HepG2 (cell line): ENCODE measurements at regions not wholly inside any gene's neighbourhood (a gene's known extent, or its start where the extent isn't known, plus 50 kb on each side); places are given as distances from the start of the nearest gene placed in this dataset.

Experiments used
- ATAC-seq: fragments of 200-7000 bp; cut with Tn5 transposase; 3 replicates; pipeline ENCODE4 v1.9.1; 2020; ENCODE audit warnings: mild to moderate bottlenecking, moderate library complexity
- BruUV-seq: library from RNA; stranded (reverse); fragments of 400-500 nt; replicated peaks from 2 replicates; lab custom pipeline; 2021; lab: Mats Ljungman, UMichigan
- CTCF ChIA-PET: fragments of 300-600 bp; formaldehyde crosslinking; extraction: SDS; loops from one replicate; lab custom pipeline; 2021; ENCODE audit warnings: low total read pairs, inconsistent platforms, low intra/inter-chr PET ratio; lab: Yijun Ruan, JAX
- POLR2A ChIA-PET: fragments of 350-600 bp; sonication (Branson Sonifier 250); formaldehyde crosslinking; loops from one replicate; lab custom pipeline; 2020; ENCODE audit warnings: antibody characterized with exemption, inconsistent platforms; lab: Yijun Ruan, JAX
- DNase-seq: peaks from one replicate; pipeline ENCODE4 v3.0.0-alpha.2; 2015; ENCODE audit warnings: low spot score
- FAIRE-seq: peaks from 3 replicates; lab custom pipeline; 2011; peaks lifted over from hg19 to GRCh38; lab: Jason Lieb, UNC
- H2AFZ ChIP-seq: one replicate; pipeline ENCODE4 v1.6.1; 2011; ENCODE audit warnings: low read length, inconsistent platforms
- H3K27ac ChIP-seq: fragments of 300-600 bp; 3 replicates; pipeline ENCODE4 v1.8.0; 2011; ENCODE audit warnings: mixed run types, mild to moderate bottlenecking, mixed read lengths, low read length, inconsistent platforms; ENCODE audit not compliant: insufficient read depth; ENCODE audit errors: extremely low read length
- H3K27me3 ChIP-seq, 2 experiments: fragments of 200-600 bp in 1 of 2; 2 replicates in 1 of 2; 3 replicates in 1 of 2; pipeline versions ENCODE4 v1.6.0 to v1.8.0; 2011; ENCODE audit warnings: low read length in 2 of 2, mild to moderate bottlenecking in 2 of 2, moderate library complexity in 2 of 2, inconsistent platforms in 1 of 2; ENCODE audit not compliant: insufficient read depth in 2 of 2, control insufficient read depth in 1 of 2
- H3K36me3 ChIP-seq, 2 experiments: fragments of 200-600 bp in 1 of 2; replicated peaks in 1 of 2; 2 replicates in 1 of 2; 3 replicates in 1 of 2; pipeline versions ENCODE4 v1.5.1 to v1.8.0; 2011; ENCODE audit warnings: low read length in 2 of 2, inconsistent platforms in 1 of 2; ENCODE audit not compliant: insufficient read depth in 2 of 2, control insufficient read depth in 1 of 2
- H3K4me1 ChIP-seq: 2 replicates; pipeline ENCODE4 v1.5.1; 2012; ENCODE audit warnings: low read length, inconsistent platforms; ENCODE audit not compliant: insufficient read depth
- H3K4me2 ChIP-seq: 2 replicates; pipeline ENCODE4 v1.6.0; 2011; ENCODE audit warnings: low read depth, low read length, inconsistent platforms
- H3K4me3 ChIP-seq, 3 experiments: fragments of 200-600 bp in 1 of 3; sonication (generic), shearing (Covaris generic) in 1 of 3; replicated peaks in 1 of 3; 2 replicates each; pipeline ENCODE4 v1.5.1; 2011 to 2016; ENCODE audit warnings: low read length in 3 of 3, inconsistent platforms in 2 of 3, low read depth in 2 of 3, mild to moderate bottlenecking in 2 of 3, control low read depth in 1 of 3, mixed read lengths in 1 of 3; ENCODE audit not compliant: insufficient read depth in 1 of 3
- H3K79me2 ChIP-seq: one replicate; pipeline ENCODE4 v1.6.1; 2011; ENCODE audit warnings: low read length, inconsistent platforms; ENCODE audit not compliant: insufficient read depth
- H3K9ac ChIP-seq: 2 replicates; pipeline ENCODE4 v1.6.0; 2011; ENCODE audit warnings: mild to moderate bottlenecking, low read depth, low read length, inconsistent platforms; ENCODE audit not compliant: insufficient read depth
- H3K9me3 ChIP-seq: 2 replicates; pipeline ENCODE4 v1.5.1; 2012; ENCODE audit warnings: mild to moderate bottlenecking, low read length
- H4K20me1 ChIP-seq: 2 replicates; pipeline ENCODE4 v1.6.0; 2011; ENCODE audit warnings: inconsistent platforms, mild to moderate bottlenecking, low read length, moderate library complexity; ENCODE audit not compliant: insufficient read depth
- ATF7 ChIP-seq, 2 experiments: fragments of 450-650 bp in 1 of 2; sonication (generic) in 1 of 2; formaldehyde crosslinking in 1 of 2; IDR thresholded peaks; 2 replicates each; pipeline versions ENCODE4 v1.4.0 to v1.6.1; 2016 to 2020; ENCODE audit warnings: antibody characterized with exemption in 1 of 2, mild to moderate bottlenecking in 1 of 2, missing genetic modification reagents in 1 of 2
- ATF7-NPFF ChIP-seq: sonication (generic); formaldehyde crosslinking; IDR thresholded peaks from 2 replicates; pipeline ENCODE4 v1.8.1; 2023; ENCODE audit warnings: mild to moderate bottlenecking, low read depth, missing genetic modification reagents, moderate library complexity
- CREB1 ChIP-seq, 2 experiments: fragments of 450-650 bp in 1 of 2; IDR thresholded peaks; 2 replicates each; pipeline ENCODE4 v1.6.1; 2016 to 2017; ENCODE audit warnings: control low read depth in 1 of 2, mild to moderate bottlenecking in 1 of 2, missing compliant biosample characterization in 1 of 2, missing genetic modification characterization in 1 of 2
- FOXP1 ChIP-seq, 2 experiments: fragments of 450-650 bp in 1 of 2; IDR thresholded peaks; 2 replicates each; pipeline ENCODE4 v1.6.1; 2017 to 2018; ENCODE audit warnings: antibody characterized with exemption in 1 of 2
- ISX ChIP-seq: sonication (generic); formaldehyde crosslinking; conservative IDR thresholded peaks from 2 replicates; pipeline ENCODE4 v1.5.0; 2020; ENCODE audit warnings: missing genetic modification reagents
- MED8 ChIP-seq: sonication (generic); formaldehyde crosslinking; IDR thresholded peaks from 2 replicates; pipeline ENCODE4 v1.8.1; 2023; ENCODE audit warnings: mild to moderate bottlenecking, missing genetic modification reagents; ENCODE audit not compliant: insufficient replicate concordance
- SATB2 ChIP-seq: sonication (generic); formaldehyde crosslinking; IDR thresholded peaks from 2 replicates; pipeline ENCODE4 v1.5.0; 2020; ENCODE audit warnings: missing genetic modification reagents
- SMYD3 ChIP-seq: sonication (generic); formaldehyde crosslinking; IDR thresholded peaks from 2 replicates; pipeline ENCODE4 v1.8.1; 2023; ENCODE audit warnings: mild to moderate bottlenecking, missing genetic modification reagents
- ZFP62 ChIP-seq: sonication (generic); formaldehyde crosslinking; IDR thresholded peaks from 2 replicates; pipeline ENCODE4 v1.4.0; 2020; ENCODE audit warnings: missing genetic modification reagents
- ZNF451 ChIP-seq: sonication (generic); formaldehyde crosslinking; IDR thresholded peaks from 2 replicates; pipeline ENCODE4 v1.5.0; 2020; ENCODE audit warnings: mild to moderate bottlenecking, missing genetic modification reagents
- ZNF615 ChIP-seq: sonication (generic); formaldehyde crosslinking; IDR thresholded peaks from 2 replicates; pipeline ENCODE4 v1.5.0; 2020; ENCODE audit warnings: mild to moderate bottlenecking, missing genetic modification reagents, borderline replicate concordance
- ZNF891 ChIP-seq: sonication (generic); formaldehyde crosslinking; IDR thresholded peaks from 2 replicates; pipeline ENCODE4 v1.5.0; 2020; ENCODE audit warnings: mild to moderate bottlenecking, missing genetic modification reagents
- ZSCAN12 ChIP-seq: sonication (generic); formaldehyde crosslinking; IDR thresholded peaks from 2 replicates; pipeline ENCODE4 v1.9.0; 2021; ENCODE audit warnings: mild to moderate bottlenecking, missing genetic modification reagents
- WGBS: methylation state at CpG from one replicate; pipeline ENCODE4 v1.1.6; 2017; ENCODE audit warnings: low lambda C conversion rate; 5-methylcytosine and 5-hydroxymethylcytosine counted together
- in situ Hi-C: cut with HindIII; loops from 2 replicates; pipeline ENCODE4 v1.10.0; 2017; ENCODE audit warnings: low pct_unique_long_range_greater_than_20kb; ENCODE audit not compliant: extremely low pct_ligation_motif_present
- intact Hi-C: fragments of 100-400 bp; cut with micrococcal nuclease; formaldehyde crosslinking; loops from one replicate; pipeline ENCODE4 v1.10.0; 2022; ENCODE audit not compliant: unreplicated experiment
- TF ChIP-seq, protein P1 (sequence below): sonication (generic); formaldehyde crosslinking; IDR thresholded peaks from 2 replicates; pipeline ENCODE4 v1.8.1; 2022; ENCODE audit warnings: low read depth, mild to moderate bottlenecking, missing genetic modification reagents
- TF ChIP-seq, protein P2 (sequence below): sonication (generic); formaldehyde crosslinking; conservative IDR thresholded peaks from 2 replicates; pipeline ENCODE4 v1.4.0; 2020; ENCODE audit warnings: missing genetic modification reagents
- TF ChIP-seq, protein P3 (sequence below): sonication (generic); formaldehyde crosslinking; IDR thresholded peaks from 2 replicates; pipeline ENCODE4 v1.4.0; 2020; ENCODE audit warnings: missing genetic modification reagents

DNA sequence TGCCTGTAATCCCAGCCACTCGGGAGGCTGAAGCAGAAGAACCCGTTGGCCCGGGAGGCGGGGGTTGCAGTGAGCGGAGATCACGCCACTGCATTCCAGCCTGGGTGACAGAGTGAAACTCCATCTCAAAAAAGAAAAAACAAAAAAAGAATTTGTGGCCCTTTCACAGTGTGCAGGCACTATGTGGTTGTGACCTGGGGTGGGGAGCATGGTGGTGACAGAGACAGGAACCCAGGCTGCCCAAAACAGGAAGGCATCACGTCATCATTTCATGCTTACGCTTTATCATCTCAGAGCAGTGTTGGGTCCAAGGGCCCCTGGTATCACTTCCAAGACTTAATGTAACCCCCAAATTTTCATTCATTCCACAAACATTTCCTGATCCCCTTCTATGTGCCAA, 175.7 kb upstream of the GSC start:
- 20% methylated on average over 8 of the region's 8 CpGs for WGBS

DNA sequence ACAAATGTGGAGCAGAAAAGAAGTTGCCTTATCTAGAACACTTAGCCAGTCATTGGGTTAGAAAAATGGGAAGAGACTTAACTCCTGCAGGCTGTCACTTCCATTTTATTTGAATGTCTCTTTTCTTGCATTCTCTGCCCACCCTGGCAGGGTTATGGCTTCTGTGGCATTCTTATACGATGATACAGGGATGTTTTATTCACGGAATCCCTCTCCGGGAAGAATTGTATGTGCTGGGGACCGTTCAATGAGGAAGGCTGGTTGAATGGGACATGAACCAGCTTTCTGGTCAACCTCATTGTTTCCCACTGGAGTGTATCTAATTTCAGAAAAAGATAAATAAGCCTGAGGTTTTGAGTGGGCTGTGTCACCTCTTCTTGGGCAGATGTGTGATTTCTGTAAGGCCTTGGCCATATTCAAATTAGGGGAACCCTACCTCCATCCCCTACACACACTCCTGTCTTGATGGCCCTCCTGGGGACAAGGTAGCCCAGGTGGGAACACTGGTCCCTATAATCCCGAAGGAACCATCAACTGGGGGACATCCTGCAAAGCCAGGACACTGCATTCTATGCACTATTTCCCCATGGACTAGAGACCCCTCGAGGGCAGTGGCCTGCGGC, 174.8 kb upstream of the GSC start:
- Histone ChIP-seq H3K4me2 (no peak overlapping the region), H3K4me1 (no peaks in the 10 kb centered on the region), H3K9me3 (no peaks in the 10 kb centered on the region), H3K36me3 (no peaks in the 10 kb centered on the region), H2AFZ (no peak overlapping the region), H3K27ac (no peak overlapping the region), H3K27me3 (peaks cover 2 to 19% of the 10 kb centered on the region in 2 experiments; a peak in 3 of 5 replicates), H3K9ac (no peak overlapping the region), H3K4me3 (no peak overlapping the region), H3K79me2 (no peaks in the 10 kb centered on the region), H4K20me1 (no peaks in the 10 kb centered on the region)
- no TSS peak for BruUV-seq
- FAIRE-seq: no peak
- intact Hi-C loops: no loop called here
- no peak for ATAC-seq
- in situ Hi-C loops: no loop called here
- CTCF ChIA-PET: no interaction called here
- POLR2A ChIA-PET: no interaction called here
- DNase-seq: no peak
- WGBS: 9% methylated on average over 7 of the region's 7 CpGs
- TF ChIP-seq ZNF451 (CRISPR knock-in tag) (no peak), MED8 (CRISPR knock-in tag) (no peak), ZNF615 (CRISPR knock-in tag) (no peak), SMYD3 (CRISPR knock-in tag) (no peak), ISX (CRISPR knock-in tag) (no peak), ZSCAN12 (no peak), SATB2 (CRISPR knock-in tag) (no peak), ZNF891 (CRISPR knock-in tag) (no peak)
- TF ChIP-seq, protein P1, sequence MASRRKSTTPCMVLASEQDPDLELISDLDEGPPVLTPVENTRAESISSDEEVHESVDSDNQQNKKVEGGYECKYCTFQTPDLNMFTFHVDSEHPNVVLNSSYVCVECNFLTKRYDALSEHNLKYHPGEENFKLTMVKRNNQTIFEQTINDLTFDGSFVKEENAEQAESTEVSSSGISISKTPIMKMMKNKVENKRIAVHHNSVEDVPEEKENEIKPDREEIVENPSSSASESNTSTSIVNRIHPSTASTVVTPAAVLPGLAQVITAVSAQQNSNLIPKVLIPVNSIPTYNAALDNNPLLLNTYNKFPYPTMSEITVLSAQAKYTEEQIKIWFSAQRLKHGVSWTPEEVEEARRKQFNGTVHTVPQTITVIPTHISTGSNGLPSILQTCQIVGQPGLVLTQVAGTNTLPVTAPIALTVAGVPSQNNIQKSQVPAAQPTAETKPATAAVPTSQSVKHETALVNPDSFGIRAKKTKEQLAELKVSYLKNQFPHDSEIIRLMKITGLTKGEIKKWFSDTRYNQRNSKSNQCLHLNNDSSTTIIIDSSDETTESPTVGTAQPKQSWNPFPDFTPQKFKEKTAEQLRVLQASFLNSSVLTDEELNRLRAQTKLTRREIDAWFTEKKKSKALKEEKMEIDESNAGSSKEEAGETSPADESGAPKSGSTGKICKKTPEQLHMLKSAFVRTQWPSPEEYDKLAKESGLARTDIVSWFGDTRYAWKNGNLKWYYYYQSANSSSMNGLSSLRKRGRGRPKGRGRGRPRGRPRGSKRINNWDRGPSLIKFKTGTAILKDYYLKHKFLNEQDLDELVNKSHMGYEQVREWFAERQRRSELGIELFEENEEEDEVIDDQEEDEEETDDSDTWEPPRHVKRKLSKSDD (CRISPR knock-in tag): no peak
- TF ChIP-seq, protein P2, sequence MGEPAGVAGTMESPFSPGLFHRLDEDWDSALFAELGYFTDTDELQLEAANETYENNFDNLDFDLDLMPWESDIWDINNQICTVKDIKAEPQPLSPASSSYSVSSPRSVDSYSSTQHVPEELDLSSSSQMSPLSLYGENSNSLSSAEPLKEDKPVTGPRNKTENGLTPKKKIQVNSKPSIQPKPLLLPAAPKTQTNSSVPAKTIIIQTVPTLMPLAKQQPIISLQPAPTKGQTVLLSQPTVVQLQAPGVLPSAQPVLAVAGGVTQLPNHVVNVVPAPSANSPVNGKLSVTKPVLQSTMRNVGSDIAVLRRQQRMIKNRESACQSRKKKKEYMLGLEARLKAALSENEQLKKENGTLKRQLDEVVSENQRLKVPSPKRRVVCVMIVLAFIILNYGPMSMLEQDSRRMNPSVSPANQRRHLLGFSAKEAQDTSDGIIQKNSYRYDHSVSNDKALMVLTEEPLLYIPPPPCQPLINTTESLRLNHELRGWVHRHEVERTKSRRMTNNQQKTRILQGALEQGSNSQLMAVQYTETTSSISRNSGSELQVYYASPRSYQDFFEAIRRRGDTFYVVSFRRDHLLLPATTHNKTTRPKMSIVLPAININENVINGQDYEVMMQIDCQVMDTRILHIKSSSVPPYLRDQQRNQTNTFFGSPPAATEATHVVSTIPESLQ: no peak
- TF ChIP-seq, protein P3, sequence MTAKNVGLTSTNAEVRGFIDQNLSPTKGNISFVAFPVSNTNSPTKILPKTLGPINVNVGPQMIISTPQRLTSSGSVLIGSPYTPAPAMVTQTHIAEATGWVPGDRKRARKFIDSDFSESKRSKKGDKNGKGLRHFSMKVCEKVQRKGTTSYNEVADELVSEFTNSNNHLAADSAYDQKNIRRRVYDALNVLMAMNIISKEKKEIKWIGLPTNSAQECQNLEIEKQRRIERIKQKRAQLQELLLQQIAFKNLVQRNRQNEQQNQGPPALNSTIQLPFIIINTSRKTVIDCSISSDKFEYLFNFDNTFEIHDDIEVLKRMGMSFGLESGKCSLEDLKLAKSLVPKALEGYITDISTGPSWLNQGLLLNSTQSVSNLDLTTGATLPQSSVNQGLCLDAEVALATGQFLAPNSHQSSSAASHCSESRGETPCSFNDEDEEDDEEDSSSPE (CRISPR knock-in tag): no peak

More for the DNA sequence above, 175.7 kb upstream of the GSC start:
- no peaks in the 10 kb centered on the region for H4K20me1 ChIP-seq
- no peak overlapping the region for H2AFZ ChIP-seq
- no peaks in the 10 kb centered on the region for H3K9me3 ChIP-seq
- no peaks in the 10 kb centered on the region for H3K4me1 ChIP-seq
- H3K27ac ChIP-seq: no peak overlapping the region
- CTCF ChIA-PET: no interaction called here
- FAIRE-seq: no peak
- POLR2A ChIA-PET: no interaction called here
- H3K79me2 ChIP-seq: no peaks in the 10 kb centered on the region
- peak; percentile 79 for TF ChIP-seq ATF7 (IDR thresholded peaks at IDR 0.05)
- no peak for TF ChIP-seq ATF7 (CRISPR knock-in tag; IDR thresholded peaks at IDR 0.05)
- peak; percentile 73 for TF ChIP-seq CREB1 (IDR thresholded peaks at IDR 0.05)
- no peak for TF ChIP-seq CREB1 (CRISPR knock-in tag; IDR thresholded peaks at IDR 0.05)
- no peak for TF ChIP-seq ATF7-NPFF (CRISPR knock-in tag)
- TF ChIP-seq FOXP1 (IDR thresholded peaks at IDR 0.05): no peak
- no peak for TF ChIP-seq FOXP1 (CRISPR knock-in tag; IDR thresholded peaks at IDR 0.05)
- TF ChIP-seq ZFP62: no peak
- no peak for DNase-seq
- H3K9ac ChIP-seq: no peak overlapping the region
- in situ Hi-C loops: no loop called here
- intact Hi-C loops: no loop called here
- no peak for ATAC-seq
- no peak overlapping the region for H3K4me2 ChIP-seq
- no TSS peak for BruUV-seq
- no peaks in the 10 kb centered on the region for H3K36me3 ChIP-seq
- H3K27me3 ChIP-seq: peaks cover 2 to 20% of the 10 kb centered on the region in 2 experiments; a peak in 3 of 5 replicates
- no peak overlapping the region for H3K4me3 ChIP-seq
